Endothelial cell (in vitro differentiated cells): ENCODE measurements at regions not wholly inside any gene's neighbourhood (a gene's known extent, or its start where the extent isn't known, plus 50 kb on each side); places are given as distances from the start of the nearest gene placed in this dataset.
"Not testable (repeated sequence)": the region's sequence is repeated elsewhere in the genome, so short reads cannot be mapped to it uniquely, and the experiment has no call there.

Experiments
- DNase-seq: peaks from one replicate; pipeline ENCODE4 v3.0.0; 2021; ENCODE audit warnings: low spot score
- H3K27ac Mint-ChIP-seq: one replicate; pipeline ENCODE4 v1.8.0; 2021; ENCODE audit warnings: mixed read lengths, inconsistent platforms; ENCODE audit not compliant: unreplicated experiment
- H3K27me3 Mint-ChIP-seq: one replicate; pipeline ENCODE4 v1.8.0; 2021; ENCODE audit warnings: mild to moderate bottlenecking, moderate library complexity, mixed read lengths, inconsistent platforms; ENCODE audit not compliant: unreplicated experiment
- H3K36me3 Mint-ChIP-seq: one replicate; pipeline ENCODE4 v1.8.0; 2021; ENCODE audit warnings: mild to moderate bottlenecking, low read depth, mixed read lengths, inconsistent platforms; ENCODE audit not compliant: unreplicated experiment
- H3K4me1 Mint-ChIP-seq: one replicate; pipeline ENCODE4 v1.8.0; 2021; ENCODE audit warnings: mild to moderate bottlenecking, mixed read lengths, inconsistent platforms; ENCODE audit not compliant: unreplicated experiment
- H3K4me3 Mint-ChIP-seq: one replicate; pipeline ENCODE4 v1.8.0; 2021; ENCODE audit warnings: mild to moderate bottlenecking, mixed read lengths, inconsistent platforms; ENCODE audit not compliant: unreplicated experiment
- H3K9me3 Mint-ChIP-seq: one replicate; pipeline ENCODE4 v1.8.0; 2021; ENCODE audit warnings: mixed read lengths, inconsistent platforms; ENCODE audit not compliant: unreplicated experiment
- TF ChIP-seq, protein P1 (sequence below): fragments of 200-600 bp; sonication (generic); IDR thresholded peaks from one replicate; pipeline ENCODE4 v1.5.0; 2021; ENCODE audit warnings: antibody characterized with exemption; ENCODE audit not compliant: unreplicated experiment

DNA sequence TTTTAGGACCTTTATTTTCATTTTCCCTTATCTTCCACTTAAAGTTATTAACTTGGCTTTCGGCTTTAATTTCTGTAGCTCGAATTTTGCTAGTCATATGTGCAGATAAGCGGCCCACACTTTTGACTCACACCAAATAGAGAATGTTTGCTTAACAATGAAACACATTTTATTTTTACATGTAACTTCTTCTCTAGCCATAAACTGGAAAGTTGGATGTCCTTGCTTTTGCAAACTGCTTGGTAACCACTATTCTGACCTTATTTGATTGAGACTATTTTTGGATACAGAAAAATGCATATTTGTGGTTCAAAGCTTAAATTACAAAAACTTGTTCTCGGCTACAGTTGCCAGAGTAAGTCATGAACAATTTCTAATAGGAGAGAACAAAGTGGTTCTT lies 600.0 kb downstream of the KCTD12 start:
- Mint-ChIP-seq H3K36me3 (no peaks in the 10 kb centered on the region), H3K27ac (no peak overlapping the region), H3K4me3 (no peak overlapping the region), H3K27me3 (no peaks in the 10 kb centered on the region), H3K9me3 (no peaks in the 10 kb centered on the region), H3K4me1 (no peaks in the 10 kb centered on the region)
- no peak for DNase-seq
- TF ChIP-seq, protein P1, sequence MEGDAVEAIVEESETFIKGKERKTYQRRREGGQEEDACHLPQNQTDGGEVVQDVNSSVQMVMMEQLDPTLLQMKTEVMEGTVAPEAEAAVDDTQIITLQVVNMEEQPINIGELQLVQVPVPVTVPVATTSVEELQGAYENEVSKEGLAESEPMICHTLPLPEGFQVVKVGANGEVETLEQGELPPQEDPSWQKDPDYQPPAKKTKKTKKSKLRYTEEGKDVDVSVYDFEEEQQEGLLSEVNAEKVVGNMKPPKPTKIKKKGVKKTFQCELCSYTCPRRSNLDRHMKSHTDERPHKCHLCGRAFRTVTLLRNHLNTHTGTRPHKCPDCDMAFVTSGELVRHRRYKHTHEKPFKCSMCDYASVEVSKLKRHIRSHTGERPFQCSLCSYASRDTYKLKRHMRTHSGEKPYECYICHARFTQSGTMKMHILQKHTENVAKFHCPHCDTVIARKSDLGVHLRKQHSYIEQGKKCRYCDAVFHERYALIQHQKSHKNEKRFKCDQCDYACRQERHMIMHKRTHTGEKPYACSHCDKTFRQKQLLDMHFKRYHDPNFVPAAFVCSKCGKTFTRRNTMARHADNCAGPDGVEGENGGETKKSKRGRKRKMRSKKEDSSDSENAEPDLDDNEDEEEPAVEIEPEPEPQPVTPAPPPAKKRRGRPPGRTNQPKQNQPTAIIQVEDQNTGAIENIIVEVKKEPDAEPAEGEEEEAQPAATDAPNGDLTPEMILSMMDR: no peak

DNA sequence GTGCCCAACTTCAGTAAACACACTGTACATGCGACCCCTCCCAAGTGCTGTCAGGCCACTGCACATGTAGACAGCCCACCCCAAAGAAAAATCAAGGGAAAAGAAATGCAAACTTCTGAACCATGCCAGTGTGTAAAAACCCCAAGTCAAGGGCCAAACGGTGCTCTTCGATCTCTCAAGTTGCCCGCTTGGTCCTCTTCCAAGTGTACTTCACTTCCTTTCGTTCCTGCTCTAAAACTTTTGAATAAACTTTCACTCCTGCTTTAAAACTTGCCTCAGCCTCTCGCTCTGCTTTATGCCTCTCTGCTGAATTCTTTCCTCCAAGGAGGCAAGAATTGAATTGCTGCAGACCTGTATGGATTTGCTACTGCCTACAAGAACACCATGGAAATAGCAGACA lies 600.7 kb downstream of the KCTD12 start:
- Mint-ChIP-seq H3K27me3 (no peaks in the 10 kb centered on the region), H3K4me3 (no peak overlapping the region), H3K9me3 (no peaks in the 10 kb centered on the region), H3K27ac (no peak overlapping the region), H3K4me1 (no peaks in the 10 kb centered on the region), H3K36me3 (no peaks in the 10 kb centered on the region)
- DNase-seq: no peak
- TF ChIP-seq, protein P1: no peak

DNA sequence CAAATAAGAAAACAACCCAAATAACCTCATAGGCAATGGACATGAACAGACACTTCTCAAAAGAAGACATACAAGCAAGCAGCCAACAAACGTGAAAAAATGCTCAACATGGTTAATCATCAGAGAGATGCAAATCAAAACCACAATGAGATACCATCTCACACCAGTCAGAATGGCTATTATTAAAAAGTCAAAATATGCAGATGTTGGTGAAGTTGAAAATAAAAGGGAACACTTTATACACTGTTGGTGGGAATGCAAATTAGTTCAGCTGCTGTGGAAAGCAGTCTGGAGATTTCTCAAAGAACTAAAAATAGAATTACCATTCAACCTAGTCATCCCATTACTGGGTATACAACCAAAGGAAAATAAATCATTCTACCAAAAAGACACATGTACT lies 606.4 kb downstream of the KCTD12 start:
- H3K4me3 Mint-ChIP-seq, H3K27me3 Mint-ChIP-seq, H3K9me3 Mint-ChIP-seq, H3K27ac Mint-ChIP-seq, H3K36me3 Mint-ChIP-seq, H3K4me1 Mint-ChIP-seq, DNase-seq: not testable (repeated sequence)

DNA sequence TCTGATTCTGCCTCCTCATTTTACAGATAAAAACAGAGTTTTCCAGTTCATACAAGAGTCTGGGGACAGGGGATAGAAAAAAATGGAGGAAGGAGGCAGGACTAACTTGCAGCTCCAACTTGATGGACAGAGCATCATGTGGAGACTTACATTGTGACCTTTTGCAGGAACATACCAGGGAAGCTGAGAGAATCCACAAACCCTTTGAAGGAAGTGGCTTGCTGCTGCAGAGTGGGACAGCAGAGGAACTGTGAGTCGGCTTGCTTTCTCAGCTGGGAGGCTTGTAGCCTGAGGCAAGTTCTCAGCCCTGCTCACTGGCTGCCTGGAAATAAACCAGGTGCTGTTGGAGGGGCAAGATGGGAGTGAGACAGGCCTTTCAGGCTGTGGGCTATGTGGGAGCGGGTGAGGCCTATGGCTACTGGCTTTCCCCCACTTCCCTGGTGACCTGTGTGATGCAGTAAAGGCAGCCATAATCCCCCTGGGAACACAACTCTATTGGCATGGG lies 614.4 kb downstream of the KCTD12 start:
- Mint-ChIP-seq H3K36me3 (no peaks in the 10 kb centered on the region), H3K9me3 (no peaks in the 10 kb centered on the region), H3K4me3 (no peak overlapping the region)

DNA sequence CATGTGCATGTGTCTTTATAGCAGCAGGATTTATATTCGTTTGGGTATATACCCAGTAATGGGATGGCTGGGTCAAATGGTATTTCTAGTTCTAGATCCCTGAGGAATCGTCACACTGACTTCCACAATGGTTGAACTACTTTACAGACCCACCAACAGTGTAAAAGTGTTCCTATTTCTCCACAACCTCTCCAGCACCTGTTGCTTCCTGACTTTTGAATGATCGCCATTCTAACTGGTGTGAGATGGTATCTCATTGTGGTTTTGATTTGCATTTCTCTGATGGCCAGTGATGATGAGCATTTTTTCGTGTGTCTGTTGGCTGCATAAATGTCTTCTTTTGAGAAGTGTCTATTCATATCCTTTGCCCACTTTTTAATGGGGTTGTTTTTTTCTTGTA lies 617.9 kb downstream of the KCTD12 start:
- not testable (repeated sequence) for H3K27me3 Mint-ChIP-seq, H3K4me1 Mint-ChIP-seq, H3K4me3 Mint-ChIP-seq, H3K27ac Mint-ChIP-seq, H3K9me3 Mint-ChIP-seq, H3K36me3 Mint-ChIP-seq, DNase-seq

More for the DNA sequence above, 614.4 kb downstream of the KCTD12 start:
- H3K27me3 Mint-ChIP-seq: no peaks in the 10 kb centered on the region
- H3K4me1 Mint-ChIP-seq: no peaks in the 10 kb centered on the region
- DNase-seq: no peak
- TF ChIP-seq, protein P1: no peak
- H3K27ac Mint-ChIP-seq: no peak overlapping the region

DNA sequence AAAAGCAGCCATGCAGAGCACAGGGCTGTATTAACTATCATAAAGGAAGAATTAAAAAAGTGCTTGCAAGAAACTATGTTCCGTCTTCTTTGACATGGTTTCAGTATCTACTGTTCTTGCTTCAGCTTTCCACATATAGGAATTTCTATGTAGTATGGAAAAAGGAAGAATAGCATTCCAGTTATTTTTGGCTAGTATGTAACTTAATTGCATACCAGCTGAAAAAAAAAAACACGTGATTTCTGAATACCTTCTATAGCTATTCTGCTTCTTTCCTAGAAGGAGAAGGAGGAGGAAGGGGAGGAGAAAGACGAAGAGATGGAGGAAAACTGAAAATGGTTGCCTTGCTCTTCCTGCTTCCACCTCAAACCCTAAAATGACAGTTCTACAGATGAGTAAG lies 619.0 kb downstream of the KCTD12 start:
- peaks cover 2% of the 10 kb centered on the region for H3K27me3 Mint-ChIP-seq
- no peak overlapping the region for H3K4me3 Mint-ChIP-seq
- no peaks in the 10 kb centered on the region for H3K9me3 Mint-ChIP-seq
- DNase-seq: no peak
- no peak overlapping the region for H3K27ac Mint-ChIP-seq
- TF ChIP-seq, protein P1: no peak
- no peaks in the 10 kb centered on the region for H3K36me3 Mint-ChIP-seq
- H3K4me1 Mint-ChIP-seq: no peaks in the 10 kb centered on the region
